ENCODE measurements at regions not wholly inside any gene's neighbourhood (a gene's known extent, or its start where the extent isn't known, plus 50 kb on each side); places are given as distances from the start of the nearest gene placed in this dataset.

DNA sequence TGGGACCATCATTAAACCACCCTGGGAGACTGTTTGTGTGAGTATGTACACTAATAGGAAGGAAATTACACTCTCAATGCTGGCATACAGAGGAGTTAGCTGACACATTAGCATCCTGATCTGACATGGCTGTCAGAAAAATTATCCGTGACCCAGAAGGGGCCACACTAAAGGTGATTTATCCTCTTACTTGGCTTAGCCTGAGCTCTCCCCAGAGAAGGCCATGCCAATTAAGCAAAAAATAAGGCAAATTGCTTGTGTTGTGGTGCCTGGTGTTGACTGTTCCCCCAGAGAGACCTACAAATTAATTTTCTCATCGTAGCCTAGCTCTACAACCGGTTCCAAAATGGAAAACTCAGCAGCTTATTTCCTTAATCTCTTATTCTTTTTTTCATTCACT is 992.3 kb downstream of the KCNMA1 start:
- TF ChIP-seq, protein P1, sequence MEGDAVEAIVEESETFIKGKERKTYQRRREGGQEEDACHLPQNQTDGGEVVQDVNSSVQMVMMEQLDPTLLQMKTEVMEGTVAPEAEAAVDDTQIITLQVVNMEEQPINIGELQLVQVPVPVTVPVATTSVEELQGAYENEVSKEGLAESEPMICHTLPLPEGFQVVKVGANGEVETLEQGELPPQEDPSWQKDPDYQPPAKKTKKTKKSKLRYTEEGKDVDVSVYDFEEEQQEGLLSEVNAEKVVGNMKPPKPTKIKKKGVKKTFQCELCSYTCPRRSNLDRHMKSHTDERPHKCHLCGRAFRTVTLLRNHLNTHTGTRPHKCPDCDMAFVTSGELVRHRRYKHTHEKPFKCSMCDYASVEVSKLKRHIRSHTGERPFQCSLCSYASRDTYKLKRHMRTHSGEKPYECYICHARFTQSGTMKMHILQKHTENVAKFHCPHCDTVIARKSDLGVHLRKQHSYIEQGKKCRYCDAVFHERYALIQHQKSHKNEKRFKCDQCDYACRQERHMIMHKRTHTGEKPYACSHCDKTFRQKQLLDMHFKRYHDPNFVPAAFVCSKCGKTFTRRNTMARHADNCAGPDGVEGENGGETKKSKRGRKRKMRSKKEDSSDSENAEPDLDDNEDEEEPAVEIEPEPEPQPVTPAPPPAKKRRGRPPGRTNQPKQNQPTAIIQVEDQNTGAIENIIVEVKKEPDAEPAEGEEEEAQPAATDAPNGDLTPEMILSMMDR (IDR thresholded peaks at IDR 0.05): no peak
- TF ChIP-seq POLR2A (IDR thresholded peaks at IDR 0.05): no peak

Measured in thyroid gland (tissue), 4 donors.